ENCODE measurements at regions not wholly inside any gene's neighbourhood (a gene's known extent, or its start where the extent isn't known, plus 50 kb on each side); places are given as distances from the start of the nearest gene placed in this dataset.
A peak's percentile ranks its signal among the peaks of the same experiment; 100 is the strongest.

GRCh38 chr9:88828492-88828974 lies 162.7 kb upstream of the S1PR3 start:
- FAIRE-seq, result no peak
- H3K27ac Mint-ChIP-seq (ENCODE audit: unreplicated experiment), result no peak overlapping the region

DNA sequence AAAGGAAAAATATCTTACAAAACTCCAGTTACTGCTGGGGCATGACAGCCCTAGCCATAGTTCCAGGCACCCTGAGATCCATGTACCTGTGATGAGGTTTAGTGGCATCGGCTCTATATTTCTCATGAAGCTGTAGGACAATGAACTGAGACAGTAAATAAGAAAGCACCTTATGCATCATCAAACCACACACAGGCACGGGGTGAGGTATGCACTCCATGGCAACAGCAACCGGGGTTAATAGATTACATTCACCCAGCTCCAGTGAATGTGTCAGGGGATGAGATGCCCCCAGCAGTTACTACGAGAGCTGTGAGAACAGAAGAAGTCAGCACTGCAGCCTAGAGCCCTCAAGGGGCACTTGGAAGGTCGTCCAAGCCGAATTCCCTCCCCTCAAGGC lies 162.0 kb upstream of the S1PR3 start:
- H3K79me2 ChIP-seq (ENCODE audit: insufficient read depth, low read length), result no peaks in the 10 kb centered on the region
- Mint-ChIP-seq H3K36me3 (ENCODE audit: low read depth, unreplicated experiment) (peaks cover 4% of the 10 kb centered on the region), H3K9me3 (ENCODE audit: unreplicated experiment) (peaks cover 4% of the 10 kb centered on the region), H3K27ac (ENCODE audit: unreplicated experiment) (no peak overlapping the region), H3K4me3 (ENCODE audit: unreplicated experiment) (no peak overlapping the region), H3K4me1 (ENCODE audit: low read depth, unreplicated experiment) (peaks cover 32% of the 10 kb centered on the region), H3K27me3 (ENCODE audit: low read depth, unreplicated experiment) (peaks cover 17% of the 10 kb centered on the region)
- DNase-seq (ENCODE audit: low read depth) (peak; percentile 64), FAIRE-seq (no peak)
- H3K36me3 ChIP-seq (ENCODE audit: insufficient read depth, low read length), result no peaks in the 10 kb centered on the region
- no peaks in the 10 kb centered on the region for H3K9me3 ChIP-seq (ENCODE audit: insufficient read depth, low read depth, low read length)
- no peak overlapping the region for H3K4me3 ChIP-seq (ENCODE audit: insufficient read depth, low read depth, low read length)
- peak overlapping the region; percentile 1 for H3K4me2 ChIP-seq (ENCODE audit: low read length)
- TF ChIP-seq, protein P1, sequence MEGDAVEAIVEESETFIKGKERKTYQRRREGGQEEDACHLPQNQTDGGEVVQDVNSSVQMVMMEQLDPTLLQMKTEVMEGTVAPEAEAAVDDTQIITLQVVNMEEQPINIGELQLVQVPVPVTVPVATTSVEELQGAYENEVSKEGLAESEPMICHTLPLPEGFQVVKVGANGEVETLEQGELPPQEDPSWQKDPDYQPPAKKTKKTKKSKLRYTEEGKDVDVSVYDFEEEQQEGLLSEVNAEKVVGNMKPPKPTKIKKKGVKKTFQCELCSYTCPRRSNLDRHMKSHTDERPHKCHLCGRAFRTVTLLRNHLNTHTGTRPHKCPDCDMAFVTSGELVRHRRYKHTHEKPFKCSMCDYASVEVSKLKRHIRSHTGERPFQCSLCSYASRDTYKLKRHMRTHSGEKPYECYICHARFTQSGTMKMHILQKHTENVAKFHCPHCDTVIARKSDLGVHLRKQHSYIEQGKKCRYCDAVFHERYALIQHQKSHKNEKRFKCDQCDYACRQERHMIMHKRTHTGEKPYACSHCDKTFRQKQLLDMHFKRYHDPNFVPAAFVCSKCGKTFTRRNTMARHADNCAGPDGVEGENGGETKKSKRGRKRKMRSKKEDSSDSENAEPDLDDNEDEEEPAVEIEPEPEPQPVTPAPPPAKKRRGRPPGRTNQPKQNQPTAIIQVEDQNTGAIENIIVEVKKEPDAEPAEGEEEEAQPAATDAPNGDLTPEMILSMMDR (IDR thresholded peaks at IDR 0.05; ENCODE audit: insufficient read depth, low read depth, low read length), result no peak
- TF ChIP-seq EZH2 (IDR thresholded peaks at IDR 0.05; ENCODE audit: insufficient read depth, low read length), result no peak
- no peak overlapping the region for H3K27ac ChIP-seq (ENCODE audit: low read depth, low read length)
- no peak overlapping the region for H3K9ac ChIP-seq (ENCODE audit: low read length)
- no peak overlapping the region for H2AFZ ChIP-seq (ENCODE audit: low read depth, low read length)
- H3K27me3 ChIP-seq (ENCODE audit: insufficient read depth, low read length), result peaks cover 18% of the 10 kb centered on the region
- peaks cover 23% of the 10 kb centered on the region for H3K4me1 ChIP-seq (ENCODE audit: insufficient read depth, low read length)
- no peaks in the 10 kb centered on the region for H4K20me1 ChIP-seq (ENCODE audit: insufficient read depth, low read length)

More at GRCh38 chr9:88828492-88828974, 162.7 kb upstream of the S1PR3 start:
- Histone ChIP-seq H2AFZ (ENCODE audit: low read depth, low read length) (no peak overlapping the region), H3K27ac (ENCODE audit: low read depth, low read length) (no peak overlapping the region), H3K36me3 (ENCODE audit: insufficient read depth, low read length) (no peaks in the 10 kb centered on the region), H3K9me3 (ENCODE audit: insufficient read depth, low read depth, low read length) (no peaks in the 10 kb centered on the region), H3K4me1 (ENCODE audit: insufficient read depth, low read length) (peaks cover 23% of the 10 kb centered on the region), H3K27me3 (ENCODE audit: insufficient read depth, low read length) (peaks cover 18% of the 10 kb centered on the region), H3K79me2 (ENCODE audit: insufficient read depth, low read length) (no peaks in the 10 kb centered on the region), H3K4me2 (ENCODE audit: low read length) (no peak overlapping the region), H3K4me3 (ENCODE audit: insufficient read depth, low read depth, low read length) (no peak overlapping the region), H4K20me1 (ENCODE audit: insufficient read depth, low read length) (no peaks in the 10 kb centered on the region), H3K9ac (ENCODE audit: low read length) (no peak overlapping the region)
- no peak for DNase-seq (ENCODE audit: low read depth)
- Mint-ChIP-seq H3K4me3 (ENCODE audit: unreplicated experiment) (no peak overlapping the region), H3K36me3 (ENCODE audit: low read depth, unreplicated experiment) (peaks cover 4% of the 10 kb centered on the region), H3K27me3 (ENCODE audit: low read depth, unreplicated experiment) (peaks cover 17% of the 10 kb centered on the region), H3K9me3 (ENCODE audit: unreplicated experiment) (peaks cover 4% of the 10 kb centered on the region), H3K4me1 (ENCODE audit: low read depth, unreplicated experiment) (peaks cover 25% of the 10 kb centered on the region)
- TF ChIP-seq EZH2 (IDR thresholded peaks at IDR 0.05; ENCODE audit: insufficient read depth, low read length), result no peak
- TF ChIP-seq, protein P1 (IDR thresholded peaks at IDR 0.05; ENCODE audit: insufficient read depth, low read depth, low read length), result no peak

- Histone ChIP-seq H3K4me3 (ENCODE audit: insufficient read depth, low read depth, low read length) (no peak overlapping the region), H3K27ac (ENCODE audit: low read depth, low read length) (no peak overlapping the region), H3K27me3 (ENCODE audit: insufficient read depth, low read length) (peaks cover 13% of the 10 kb centered on the region), H3K9me3 (ENCODE audit: insufficient read depth, low read depth, low read length) (no peaks in the 10 kb centered on the region), H3K9ac (ENCODE audit: low read length) (no peak overlapping the region), H4K20me1 (ENCODE audit: insufficient read depth, low read length) (no peaks in the 10 kb centered on the region), H3K79me2 (ENCODE audit: insufficient read depth, low read length) (no peaks in the 10 kb centered on the region), H3K4me1 (ENCODE audit: insufficient read depth, low read length) (peaks cover 26% of the 10 kb centered on the region), H3K4me2 (ENCODE audit: low read length) (peak overlapping the region; percentile 11), H3K36me3 (ENCODE audit: insufficient read depth, low read length) (no peaks in the 10 kb centered on the region), H2AFZ (ENCODE audit: low read depth, low read length) (no peak overlapping the region)
- H3K27me3 Mint-ChIP-seq (ENCODE audit: low read depth, unreplicated experiment), result peaks cover 13% of the 10 kb centered on the region
- peak overlapping the region; percentile 51 for H3K4me3 Mint-ChIP-seq (ENCODE audit: unreplicated experiment)
- H3K27ac Mint-ChIP-seq (ENCODE audit: unreplicated experiment), result peak overlapping the region; percentile 88
- H3K9me3 Mint-ChIP-seq (ENCODE audit: unreplicated experiment), result peaks cover 4% of the 10 kb centered on the region
- FAIRE-seq, result no peak
- peaks cover 42% of the 10 kb centered on the region for H3K4me1 Mint-ChIP-seq (ENCODE audit: low read depth, unreplicated experiment)
- H3K36me3 Mint-ChIP-seq (ENCODE audit: low read depth, unreplicated experiment), result peaks cover 2% of the 10 kb centered on the region
- TF ChIP-seq EZH2 (IDR thresholded peaks at IDR 0.05; ENCODE audit: insufficient read depth, low read length), result no peak
- TF ChIP-seq, protein P1 (IDR thresholded peaks at IDR 0.05; ENCODE audit: insufficient read depth, low read depth, low read length), result no peak
- DNase-seq (ENCODE audit: low read depth), result no peak
Measured at GRCh38 chr9:88831713-88832407, 159.4 kb upstream of the S1PR3 start.

All from astrocyte (in vitro differentiated cells and primary cell).